ENCODE measurements at regions not wholly inside any gene's neighbourhood (a gene's known extent, or its start where the extent isn't known, plus 50 kb on each side); places are given as distances from the start of the nearest gene placed in this dataset.

DNA sequence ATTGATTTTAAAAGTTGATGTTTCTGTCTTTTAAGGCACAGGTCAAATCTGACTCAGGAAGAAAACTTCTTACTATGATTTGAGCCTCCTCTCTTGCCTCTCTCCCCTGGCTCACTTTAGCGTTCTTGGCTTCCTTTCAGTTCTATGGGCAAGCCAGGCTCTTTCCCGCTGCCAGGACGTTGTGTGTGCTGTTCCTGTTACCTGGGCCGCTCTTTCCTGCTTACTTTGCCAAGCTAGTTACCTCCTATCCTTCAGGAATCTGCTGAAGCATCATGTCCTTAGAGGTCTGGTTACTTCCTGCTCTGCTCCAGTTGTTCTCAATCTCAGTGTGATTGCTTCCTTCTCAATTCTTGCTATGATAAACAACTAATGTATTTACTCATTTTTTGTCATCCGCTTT, 1108.5 kb upstream of the EEF2KMT start:
- TF ChIP-seq ZSCAN30 (tag by site-specific recombination; IDR thresholded peaks at IDR 0.05): no peak
- no peak for TF ChIP-seq CTCF (tag by site-specific recombination; IDR thresholded peaks at IDR 0.05)
- TF ChIP-seq, protein P1, sequence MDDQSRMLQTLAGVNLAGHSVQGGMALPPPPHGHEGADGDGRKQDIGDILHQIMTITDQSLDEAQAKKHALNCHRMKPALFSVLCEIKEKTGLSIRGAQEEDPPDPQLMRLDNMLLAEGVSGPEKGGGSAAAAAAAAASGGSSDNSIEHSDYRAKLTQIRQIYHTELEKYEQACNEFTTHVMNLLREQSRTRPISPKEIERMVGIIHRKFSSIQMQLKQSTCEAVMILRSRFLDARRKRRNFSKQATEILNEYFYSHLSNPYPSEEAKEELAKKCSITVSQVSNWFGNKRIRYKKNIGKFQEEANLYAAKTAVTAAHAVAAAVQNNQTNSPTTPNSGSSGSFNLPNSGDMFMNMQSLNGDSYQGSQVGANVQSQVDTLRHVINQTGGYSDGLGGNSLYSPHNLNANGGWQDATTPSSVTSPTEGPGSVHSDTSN (CRISPR knock-in tag; IDR thresholded peaks at IDR 0.05): no peak
- TF ChIP-seq ZNF416 (tag by site-specific recombination; IDR thresholded peaks at IDR 0.05): no peak
- no peak for TF ChIP-seq ZNF707 (tag by site-specific recombination; IDR thresholded peaks at IDR 0.05)
- TF ChIP-seq, protein P2, sequence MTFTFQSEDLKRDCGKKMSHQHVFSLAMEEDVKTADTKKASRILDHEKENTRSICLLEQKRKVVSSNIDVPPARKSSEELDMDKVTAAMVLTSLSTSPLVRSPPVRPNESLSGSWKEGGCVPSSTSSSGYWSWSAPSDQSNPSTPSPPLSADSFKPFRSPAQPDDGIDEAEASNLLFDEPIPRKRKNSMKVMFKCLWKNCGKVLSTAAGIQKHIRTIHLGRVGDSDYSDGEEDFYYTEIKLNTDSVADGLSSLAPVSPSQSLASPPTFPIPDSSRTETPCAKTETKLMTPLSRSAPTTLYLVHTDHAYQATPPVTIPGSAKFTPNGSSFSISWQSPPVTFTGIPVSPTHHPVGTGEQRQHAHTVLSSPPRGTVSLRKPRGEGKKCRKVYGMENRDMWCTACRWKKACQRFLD (tag by site-specific recombination; IDR thresholded peaks at IDR 0.05): no peak
- TF ChIP-seq ZNF549 (tag by site-specific recombination; IDR thresholded peaks at IDR 0.05): no peak

Measured in HEK293 (cell line).